H9 (cell line): ENCODE measurements at regions not wholly inside any gene's neighbourhood (a gene's known extent, or its start where the extent isn't known, plus 50 kb on each side); places are given as distances from the start of the nearest gene placed in this dataset.
"Not testable (repeated sequence)": the region's sequence is repeated elsewhere in the genome, so short reads cannot be mapped to it uniquely, and the experiment has no call there.

Experiments used
- DNase-seq: peaks from one replicate; pipeline ENCODE4 v3.0.0-alpha.2; 2017
- H2AFZ ChIP-seq: one replicate; pipeline ENCODE4 v1.6.1; 2013; ENCODE audit warnings: mild to moderate bottlenecking, low read length, control low read depth, moderate library complexity
- H2AK5ac ChIP-seq: 2 replicates; pipeline ENCODE4 v1.6.1; 2013; ENCODE audit warnings: low read length, control low read depth, mixed read lengths; ENCODE audit not compliant: insufficient read length
- H2BK120ac ChIP-seq: one replicate; pipeline ENCODE4 v1.6.1; 2013; ENCODE audit warnings: low read depth, mild to moderate bottlenecking, low read length, control low read depth, inconsistent platforms; ENCODE audit not compliant: poor library complexity, severe bottlenecking
- H2BK12ac ChIP-seq: 2 replicates; pipeline ENCODE4 v1.6.1; 2013; ENCODE audit warnings: low read length, control low read depth, mixed read lengths, low read depth; ENCODE audit not compliant: insufficient read length
- H2BK15ac ChIP-seq: 2 replicates; pipeline ENCODE4 v1.6.1; 2013; ENCODE audit warnings: low read depth, low read length, control low read depth
- H2BK20ac ChIP-seq: one replicate; pipeline ENCODE4 v1.6.1; 2013; ENCODE audit warnings: low read depth, mild to moderate bottlenecking, low read length, control low read depth, inconsistent platforms; ENCODE audit not compliant: poor library complexity, severe bottlenecking
- H2BK5ac ChIP-seq: 2 replicates; pipeline ENCODE4 v1.6.1; 2013; ENCODE audit warnings: low read length, control low read depth, mixed read lengths; ENCODE audit not compliant: insufficient read length
- H3K14ac ChIP-seq: 2 replicates; pipeline ENCODE4 v1.6.1; 2013; ENCODE audit warnings: low read length, control low read depth; ENCODE audit not compliant: insufficient read depth
- H3K18ac ChIP-seq: 2 replicates; pipeline ENCODE4 v1.6.1; 2013; ENCODE audit warnings: low read depth, mild to moderate bottlenecking, mixed read lengths, low read length, control low read depth; ENCODE audit not compliant: insufficient read length
- H3K23ac ChIP-seq: 2 replicates; pipeline ENCODE4 v1.6.1; 2013; ENCODE audit warnings: low read length, control low read depth, mixed read lengths, low read depth; ENCODE audit not compliant: insufficient read length
- H3K23me2 ChIP-seq: 2 replicates; pipeline ENCODE4 v1.6.1; 2013; ENCODE audit warnings: low read depth, mild to moderate bottlenecking, mixed read lengths, low read length, control low read depth; ENCODE audit not compliant: insufficient read length, poor library complexity, severe bottlenecking
- H3K27ac ChIP-seq: 2 replicates; pipeline ENCODE4 v1.5.1; 2013; ENCODE audit warnings: low read length, control low read depth, mixed read lengths, low read depth; ENCODE audit not compliant: insufficient read length
- H3K27me3 ChIP-seq: 2 replicates; pipeline ENCODE4 v1.6.1; 2013; ENCODE audit warnings: low read length, control low read depth, inconsistent platforms; ENCODE audit not compliant: insufficient read depth
- H3K4ac ChIP-seq: 2 replicates; pipeline ENCODE4 v1.6.1; 2013; ENCODE audit warnings: low read depth, mild to moderate bottlenecking, control low read depth, inconsistent platforms, low read length, moderate library complexity
- H3K4me1 ChIP-seq: 2 replicates; pipeline ENCODE4 v1.6.1; 2013; ENCODE audit warnings: low read length, control low read depth, inconsistent platforms; ENCODE audit not compliant: insufficient read depth
- H3K4me2 ChIP-seq: 2 replicates; pipeline ENCODE4 v1.6.1; 2013; ENCODE audit warnings: low read length, control low read depth, mixed read lengths; ENCODE audit not compliant: insufficient read length, insufficient read depth
- H3K56ac ChIP-seq: 2 replicates; pipeline ENCODE4 v1.6.1; 2013; ENCODE audit warnings: low read depth, mild to moderate bottlenecking, mixed read lengths, low read length, control low read depth; ENCODE audit not compliant: insufficient read length
- H3K79me1 ChIP-seq: 2 replicates; pipeline ENCODE4 v1.6.1; 2013; ENCODE audit warnings: low read depth, mild to moderate bottlenecking, moderate library complexity, low read length, control low read depth, inconsistent platforms; ENCODE audit not compliant: insufficient read depth, poor library complexity, severe bottlenecking
- H3K79me2 ChIP-seq: 2 replicates; pipeline ENCODE4 v1.6.1; 2013; ENCODE audit warnings: low read length, control low read depth, inconsistent platforms; ENCODE audit not compliant: insufficient read depth
- H3K9ac ChIP-seq: 2 replicates; pipeline ENCODE4 v1.6.1; 2013; ENCODE audit warnings: low read length, control low read depth, mixed read lengths; ENCODE audit not compliant: insufficient read length; ENCODE audit errors: extremely low read depth
- H3K9me3 ChIP-seq: one replicate; pipeline ENCODE4 v1.6.1; 2013; ENCODE audit warnings: low read depth, low read length, inconsistent platforms; ENCODE audit not compliant: control insufficient read depth
- H3T11ph ChIP-seq: one replicate; pipeline ENCODE4 v1.6.1; 2013; ENCODE audit warnings: mild to moderate bottlenecking, low read length, control low read depth, inconsistent platforms
- H4K20me1 ChIP-seq: one replicate; pipeline ENCODE4 v1.6.1; 2013; ENCODE audit not compliant: control insufficient read depth, insufficient read length, insufficient read depth
- H4K5ac ChIP-seq: 2 replicates; pipeline ENCODE4 v1.6.1; 2013; ENCODE audit warnings: low read depth, mild to moderate bottlenecking, mixed read lengths, low read length, control low read depth; ENCODE audit not compliant: insufficient read length
- H4K8ac ChIP-seq: replicated peaks from 2 replicates; pipeline ENCODE4 v1.6.1; 2013; ENCODE audit warnings: low read length, control low read depth, mixed read lengths, low read depth; ENCODE audit not compliant: insufficient read length
- H4K91ac ChIP-seq: 2 replicates; pipeline ENCODE4 v1.6.1; 2013; ENCODE audit warnings: low read depth, mild to moderate bottlenecking, moderate library complexity, mixed read lengths, low read length, control low read depth; ENCODE audit not compliant: insufficient read length
- H3K27ac Mint-ChIP-seq, 3 experiments: 2 replicates in 2 of 3; 3 replicates in 1 of 3; pipeline ENCODE4 v1.8.0; 2020 to 2021; ENCODE audit warnings: mixed read lengths in 3 of 3, mild to moderate bottlenecking in 1 of 3, moderate library complexity in 1 of 3
- H3K27me3 Mint-ChIP-seq: 2 replicates; pipeline ENCODE4 v1.8.0; 2021; ENCODE audit warnings: low read depth, mild to moderate bottlenecking, moderate library complexity, mixed read lengths
- H3K36me3 Mint-ChIP-seq, 3 experiments: 2 replicates in 2 of 3; 3 replicates in 1 of 3; pipeline ENCODE4 v1.8.0; 2020 to 2021; ENCODE audit warnings: low read depth in 3 of 3, mixed read lengths in 3 of 3; ENCODE audit not compliant: insufficient read depth in 1 of 3
- H3K4me1 Mint-ChIP-seq, 2 experiments: 2 replicates each; pipeline ENCODE4 v1.8.0; 2020; ENCODE audit warnings: mixed read lengths in 2 of 2
- H3K4me3 Mint-ChIP-seq, 2 experiments: 2 replicates in 1 of 2; 3 replicates in 1 of 2; pipeline ENCODE4 v1.8.0; 2020 to 2021; ENCODE audit warnings: mild to moderate bottlenecking in 2 of 2, mixed read lengths in 2 of 2, moderate library complexity in 1 of 2
- H3K9me3 Mint-ChIP-seq, 2 experiments: 2 replicates in 1 of 2; 3 replicates in 1 of 2; pipeline ENCODE4 v1.8.0; 2020; ENCODE audit warnings: mild to moderate bottlenecking in 2 of 2, mixed read lengths in 2 of 2, moderate library complexity in 1 of 2
- WGBS: extraction: QIAGEN DNeasy Blood & Tissue Kit; methylation state at CpG from one replicate; pipeline ENCODE4 v1.1.7; 2013; ENCODE audit warnings: missing lambda C conversion rate, low lambda C conversion rate, mixed read lengths; ENCODE audit not compliant: insufficient read length; ENCODE audit errors: extremely low coverage; 5-methylcytosine and 5-hydroxymethylcytosine counted together

GRCh38 chr21:5121849-5122248 is 5399.5 kb upstream of the TPTE start:
- H3K36me3 Mint-ChIP-seq, H3K27me3 Mint-ChIP-seq, H3K18ac ChIP-seq, H3K23ac ChIP-seq, H2BK120ac ChIP-seq, H3K9me3 ChIP-seq, H3K27ac ChIP-seq, DNase-seq, H3K4me3 Mint-ChIP-seq, H3K27me3 ChIP-seq, H3K9me3 Mint-ChIP-seq, H2BK12ac ChIP-seq, H4K8ac ChIP-seq, H2AFZ ChIP-seq, H3K79me1 ChIP-seq, H2AK5ac ChIP-seq, H2BK5ac ChIP-seq, H3K9ac ChIP-seq, H3T11ph ChIP-seq, H3K4me1 ChIP-seq, H3K27ac Mint-ChIP-seq, H3K4me1 Mint-ChIP-seq, H3K79me2 ChIP-seq, H2BK15ac ChIP-seq, H3K14ac ChIP-seq, H4K5ac ChIP-seq, H3K56ac ChIP-seq, H2BK20ac ChIP-seq, H3K4me2 ChIP-seq, H4K91ac ChIP-seq, H4K20me1 ChIP-seq, H3K23me2 ChIP-seq, H3K4ac ChIP-seq: not testable (repeated sequence)
- no CpG with 5 or more reads among the region's 16 CpGs for WGBS
